C4-2B (cell line): ENCODE measurements at regions not wholly inside any gene's neighbourhood (a gene's known extent, or its start where the extent isn't known, plus 50 kb on each side); places are given as distances from the start of the nearest gene placed in this dataset.

Experiments used
- ZFX ChIP-seq: fragments of 450-650 bp; IDR thresholded peaks from 2 replicates; pipeline ENCODE4 v1.6.1; 2017
- TF ChIP-seq, protein P1 (sequence below): fragments of 450-650 bp; conservative IDR thresholded peaks from 2 replicates; pipeline ENCODE4 v1.5.1; 2017; ENCODE audit warnings: mild to moderate bottlenecking

DNA sequence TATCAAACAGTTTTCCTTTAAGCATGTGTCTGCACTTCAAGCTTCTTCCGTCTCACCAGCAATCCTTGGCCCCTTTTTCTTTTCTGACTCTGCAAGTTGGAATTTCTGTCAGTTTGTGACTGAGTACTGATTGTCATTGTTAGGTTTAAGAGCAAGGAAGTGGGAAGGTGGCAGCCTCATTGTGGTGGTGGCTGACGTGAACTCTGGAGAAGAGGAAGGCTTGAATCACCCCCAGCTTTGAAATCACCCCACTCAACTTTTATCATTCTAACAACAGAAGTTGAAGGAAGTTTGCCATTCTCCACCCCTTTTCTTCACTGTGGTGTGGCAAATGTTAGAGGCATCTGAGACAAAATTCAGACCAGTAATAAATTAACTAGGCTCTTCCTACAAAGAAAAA, 231.6 kb upstream of the AGTR1 start:
- TF ChIP-seq, protein P1, sequence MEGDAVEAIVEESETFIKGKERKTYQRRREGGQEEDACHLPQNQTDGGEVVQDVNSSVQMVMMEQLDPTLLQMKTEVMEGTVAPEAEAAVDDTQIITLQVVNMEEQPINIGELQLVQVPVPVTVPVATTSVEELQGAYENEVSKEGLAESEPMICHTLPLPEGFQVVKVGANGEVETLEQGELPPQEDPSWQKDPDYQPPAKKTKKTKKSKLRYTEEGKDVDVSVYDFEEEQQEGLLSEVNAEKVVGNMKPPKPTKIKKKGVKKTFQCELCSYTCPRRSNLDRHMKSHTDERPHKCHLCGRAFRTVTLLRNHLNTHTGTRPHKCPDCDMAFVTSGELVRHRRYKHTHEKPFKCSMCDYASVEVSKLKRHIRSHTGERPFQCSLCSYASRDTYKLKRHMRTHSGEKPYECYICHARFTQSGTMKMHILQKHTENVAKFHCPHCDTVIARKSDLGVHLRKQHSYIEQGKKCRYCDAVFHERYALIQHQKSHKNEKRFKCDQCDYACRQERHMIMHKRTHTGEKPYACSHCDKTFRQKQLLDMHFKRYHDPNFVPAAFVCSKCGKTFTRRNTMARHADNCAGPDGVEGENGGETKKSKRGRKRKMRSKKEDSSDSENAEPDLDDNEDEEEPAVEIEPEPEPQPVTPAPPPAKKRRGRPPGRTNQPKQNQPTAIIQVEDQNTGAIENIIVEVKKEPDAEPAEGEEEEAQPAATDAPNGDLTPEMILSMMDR, result no peak
- no peak for TF ChIP-seq ZFX
